BLaER1 (cell line): ENCODE measurements at regions not wholly inside any gene's neighbourhood (a gene's known extent, or its start where the extent isn't known, plus 50 kb on each side); places are given as distances from the start of the nearest gene placed in this dataset.
"Not testable (repeated sequence)": the region's sequence is repeated elsewhere in the genome, so short reads cannot be mapped to it uniquely, and the experiment has no call there.

Source experiments
- H3K27ac ChIP-seq: shearing (Covaris generic); formaldehyde crosslinking; 2 replicates; pipeline ENCODE4 v1.8.1; 2022
- H3K27me3 ChIP-seq: shearing (Covaris generic); formaldehyde crosslinking; 2 replicates; pipeline ENCODE4 v1.8.1; 2022
- H3K36me3 ChIP-seq: shearing (Covaris generic); formaldehyde crosslinking; 2 replicates; pipeline ENCODE4 v1.8.1; 2022
- H3K4me1 ChIP-seq: shearing (Covaris generic); formaldehyde crosslinking; 2 replicates; pipeline ENCODE4 v1.8.1; 2022
- H3K4me2 ChIP-seq: shearing (Covaris generic); formaldehyde crosslinking; 2 replicates; pipeline ENCODE4 v1.8.1; 2022
- H3K4me3 ChIP-seq: shearing (Covaris generic); formaldehyde crosslinking; 2 replicates; pipeline ENCODE4 v1.8.1; 2022
- H3K9ac ChIP-seq: shearing (Covaris generic); formaldehyde crosslinking; 2 replicates; pipeline ENCODE4 v1.8.1; 2022
- H3K9me3 ChIP-seq: shearing (Covaris generic); formaldehyde crosslinking; 2 replicates; pipeline ENCODE4 v1.8.1; 2022
- H4K20me1 ChIP-seq: shearing (Covaris generic); formaldehyde crosslinking; 2 replicates; pipeline ENCODE4 v1.8.1; 2022
- Cebpa-rat ChIP-seq: shearing (Covaris generic); IDR thresholded peaks from 2 replicates; pipeline ENCODE4 v1.8.1; 2022

DNA sequence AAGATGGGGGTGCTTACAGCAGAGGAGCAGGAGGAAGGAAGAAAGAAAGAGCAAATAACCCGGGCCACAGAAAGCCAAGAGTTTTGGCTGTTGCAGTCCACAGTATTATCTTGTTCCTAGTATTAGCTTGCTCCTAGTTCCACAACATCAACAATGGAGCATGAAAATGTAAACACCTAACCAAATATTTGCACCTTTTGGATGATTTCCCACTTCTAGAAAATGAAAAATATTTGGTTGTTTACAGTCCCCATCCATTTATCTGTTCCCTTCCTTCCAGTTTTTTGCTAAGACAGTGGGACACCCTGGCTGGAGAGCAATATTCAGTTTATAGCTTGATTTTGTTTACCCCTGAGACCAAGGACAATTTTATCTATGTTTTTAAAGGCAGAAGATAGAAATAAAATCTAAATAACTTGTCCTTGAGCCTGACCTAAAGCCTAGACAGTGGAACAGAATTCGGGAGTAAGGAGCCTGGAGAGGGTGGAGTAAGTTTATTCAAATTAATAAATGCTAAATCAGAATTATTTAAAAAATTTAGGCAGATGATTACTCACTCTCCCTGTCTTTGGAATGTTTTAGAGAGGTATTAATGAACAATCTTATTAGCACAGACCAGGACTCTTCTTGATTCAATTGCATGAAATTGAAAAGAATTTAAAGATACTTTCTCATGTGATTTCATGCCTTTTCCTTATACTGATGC, 51.6 kb downstream of the RESF1 start:
- no peak overlapping the region for H3K4me3 ChIP-seq
- peaks cover 17% of the 10 kb centered on the region for H3K4me1 ChIP-seq
- no peaks in the 10 kb centered on the region for H3K36me3 ChIP-seq
- TF ChIP-seq Cebpa-rat = no peak
- H4K20me1 ChIP-seq = no peaks in the 10 kb centered on the region
- H3K4me2 ChIP-seq = no peak overlapping the region
- H3K27me3 ChIP-seq = no peaks in the 10 kb centered on the region
- H3K27ac ChIP-seq = no peak overlapping the region
- no peak overlapping the region for H3K9ac ChIP-seq
- no peaks in the 10 kb centered on the region for H3K9me3 ChIP-seq

DNA sequence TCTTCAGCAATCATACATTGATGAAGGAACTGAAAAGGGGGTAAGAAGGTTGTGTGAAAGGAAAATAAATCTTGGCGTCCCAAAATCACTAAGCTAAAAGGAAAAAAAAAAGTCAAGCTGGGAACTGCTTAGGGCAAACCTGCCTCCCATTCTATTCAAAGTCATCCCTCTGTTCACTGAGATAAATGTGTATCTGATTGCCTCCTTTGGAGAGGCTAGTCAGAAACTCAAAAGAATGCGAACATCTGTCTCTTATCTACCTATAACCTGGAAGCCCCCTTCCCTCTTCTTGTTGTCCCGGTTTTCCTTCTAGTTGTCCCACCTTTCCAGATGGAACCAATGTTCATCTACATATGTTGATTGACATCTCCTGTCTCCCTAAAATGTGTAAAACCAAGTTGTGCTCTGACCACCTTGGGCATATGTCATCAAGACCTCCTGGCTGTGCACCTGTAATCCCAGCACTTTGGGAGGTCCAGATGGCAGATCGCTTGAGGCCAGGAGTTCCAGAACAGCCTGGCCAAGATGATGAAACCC, 53.1 kb downstream of the RESF1 start:
- no peak for TF ChIP-seq Cebpa-rat
- Histone ChIP-seq H3K9me3 (no peaks in the 10 kb centered on the region), H3K36me3 (no peaks in the 10 kb centered on the region), H3K4me3 (no peak overlapping the region), H3K27ac (no peak overlapping the region), H3K4me2 (no peak overlapping the region), H3K9ac (no peak overlapping the region), H4K20me1 (no peaks in the 10 kb centered on the region), H3K4me1 (peaks cover 20% of the 10 kb centered on the region), H3K27me3 (no peaks in the 10 kb centered on the region)

DNA sequence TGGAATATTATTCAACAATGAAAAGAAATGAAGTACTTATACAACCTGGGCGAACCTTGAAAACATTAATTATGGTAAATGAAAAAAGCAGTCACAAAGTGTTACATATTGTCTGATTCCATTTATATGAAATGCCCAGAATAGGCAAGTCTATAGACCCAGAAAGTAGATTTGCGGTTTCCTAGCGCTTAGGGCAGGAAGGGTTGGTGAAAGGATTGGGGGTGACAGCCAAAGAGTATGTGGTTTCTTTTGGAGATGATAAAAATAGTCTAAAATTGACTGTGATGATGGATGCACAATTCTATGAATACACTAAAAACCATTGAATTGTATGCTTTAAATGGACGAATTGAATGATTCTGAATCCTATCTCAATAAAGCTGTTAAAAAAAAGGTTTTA, 55.8 kb downstream of the RESF1 start:
- Histone ChIP-seq H3K9ac (no peak overlapping the region), H3K4me1 (peaks cover 20% of the 10 kb centered on the region), H3K4me3 (no peak overlapping the region), H3K27ac (no peak overlapping the region), H3K27me3 (no peaks in the 10 kb centered on the region), H3K9me3 (no peaks in the 10 kb centered on the region), H3K36me3 (no peaks in the 10 kb centered on the region), H3K4me2 (peak overlapping the region; percentile 43), H4K20me1 (no peaks in the 10 kb centered on the region)
- TF ChIP-seq Cebpa-rat = no peak

DNA sequence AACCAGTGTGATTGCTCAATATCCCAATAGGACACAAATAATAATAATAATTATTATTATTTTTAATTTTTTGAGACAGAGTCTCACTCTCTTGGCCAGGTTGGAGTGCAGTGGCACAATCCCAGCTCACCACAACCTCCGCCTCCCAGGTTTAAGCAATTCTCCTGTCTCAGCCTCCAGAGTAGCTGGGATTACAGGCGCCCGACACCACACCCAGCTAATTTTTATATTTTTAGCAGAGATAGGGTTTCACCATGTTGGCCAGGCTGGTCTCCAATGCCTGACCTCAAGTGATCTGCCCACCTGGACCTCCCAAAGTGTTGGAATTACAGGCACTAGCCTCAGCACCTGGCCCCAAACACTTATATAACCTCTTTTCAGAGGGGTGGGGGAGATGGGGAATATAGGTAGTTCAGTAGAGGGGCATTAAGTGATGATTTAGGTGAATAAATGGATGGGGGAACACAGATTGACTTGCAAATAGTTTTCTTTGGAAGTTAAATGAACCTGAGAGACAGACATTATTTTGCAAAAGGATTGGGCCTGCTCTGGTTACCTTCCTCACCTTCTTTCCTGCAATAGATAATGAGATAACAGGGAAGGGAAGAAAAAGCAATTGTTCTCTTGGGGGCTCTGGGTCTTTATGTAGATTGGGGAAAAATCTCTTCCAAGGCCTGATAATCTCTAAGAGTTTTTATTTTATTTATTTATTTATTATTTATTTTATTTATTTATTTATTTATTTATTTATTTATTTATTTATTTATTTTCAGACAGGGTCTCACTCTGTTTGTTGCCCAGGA, 57.7 kb downstream of the RESF1 start:
- H3K4me2 ChIP-seq = no peak overlapping the region
- no peak overlapping the region for H3K27ac ChIP-seq
- H3K9me3 ChIP-seq = no peaks in the 10 kb centered on the region
- H3K4me1 ChIP-seq = peaks cover 20% of the 10 kb centered on the region
- no peaks in the 10 kb centered on the region for H4K20me1 ChIP-seq
- H3K9ac ChIP-seq = no peak overlapping the region
- H3K36me3 ChIP-seq = no peaks in the 10 kb centered on the region
- H3K4me3 ChIP-seq = no peak overlapping the region
- no peaks in the 10 kb centered on the region for H3K27me3 ChIP-seq
- no peak for TF ChIP-seq Cebpa-rat

DNA sequence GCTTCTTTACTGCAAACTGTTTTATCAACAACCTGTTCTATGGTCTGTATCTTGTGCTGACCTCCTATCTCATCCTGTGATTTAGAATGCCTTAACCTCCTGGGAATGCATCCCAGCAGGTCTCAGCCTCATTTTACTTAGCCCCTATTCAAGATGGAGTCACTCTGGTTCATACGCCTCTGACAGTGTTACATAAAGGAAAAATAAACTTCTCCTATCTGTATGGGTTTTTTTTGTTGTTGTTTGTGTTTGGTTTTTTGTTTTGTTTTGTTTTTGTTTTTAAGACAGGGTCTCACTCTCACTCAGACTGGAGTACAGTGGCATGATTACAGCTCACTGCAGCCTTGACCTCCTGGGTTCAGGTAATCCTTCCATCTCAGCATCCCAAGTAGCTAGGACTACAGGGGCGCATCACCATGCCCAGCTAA, 62.1 kb downstream of the RESF1 start:
- TF ChIP-seq Cebpa-rat = no peak
- Histone ChIP-seq H3K36me3 (no peaks in the 10 kb centered on the region), H3K4me3 (no peak overlapping the region), H3K9ac (no peak overlapping the region), H4K20me1 (no peaks in the 10 kb centered on the region), H3K4me1 (no peaks in the 10 kb centered on the region), H3K27me3 (no peaks in the 10 kb centered on the region), H3K4me2 (no peak overlapping the region), H3K9me3 (no peaks in the 10 kb centered on the region), H3K27ac (no peak overlapping the region)

DNA sequence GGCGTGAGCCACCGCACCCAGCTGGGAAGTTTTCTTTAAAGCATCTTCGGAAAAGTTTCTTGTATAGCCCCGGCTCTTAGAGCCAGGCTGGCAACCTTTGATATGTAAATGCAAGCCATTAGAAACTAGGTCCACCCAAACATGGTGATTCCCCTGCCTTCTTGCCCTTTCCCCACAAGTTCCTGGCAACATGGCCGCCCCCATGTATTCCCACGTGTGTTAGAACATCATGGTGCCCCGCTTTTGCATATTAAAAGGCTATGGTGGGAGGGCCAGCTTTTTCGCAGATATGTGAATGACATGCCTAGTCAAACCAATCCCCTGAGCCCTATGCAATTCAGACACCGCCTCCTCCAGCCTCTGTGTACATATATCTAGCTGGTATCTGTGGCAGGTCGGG, 63.2 kb downstream of the RESF1 start:
- not testable (repeated sequence) for H3K9me3 ChIP-seq, H3K4me3 ChIP-seq, H4K20me1 ChIP-seq, H3K27ac ChIP-seq, H3K4me1 ChIP-seq, H3K27me3 ChIP-seq, H3K9ac ChIP-seq, H3K4me2 ChIP-seq, H3K36me3 ChIP-seq

DNA sequence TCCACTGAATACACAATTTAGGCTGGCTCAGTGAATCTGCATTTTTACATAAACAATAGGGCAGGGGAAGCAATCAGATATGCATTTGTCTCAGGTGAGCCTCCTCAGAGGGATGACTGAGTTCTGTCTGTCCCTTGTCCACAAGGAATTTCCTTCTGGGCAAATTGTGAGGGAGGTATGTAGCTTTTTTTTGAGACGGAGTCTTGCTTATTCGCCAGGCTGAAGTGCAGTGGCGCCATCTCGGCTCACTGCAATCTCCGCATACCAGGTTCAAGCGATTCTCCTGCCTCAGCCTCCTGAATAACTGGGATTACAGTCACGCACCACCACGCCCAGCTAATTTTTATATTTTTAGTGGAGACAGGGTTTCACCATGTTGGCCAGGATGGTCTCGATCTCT, 64.6 kb downstream of the RESF1 start:
- H3K9me3 ChIP-seq, H3K27ac ChIP-seq, H4K20me1 ChIP-seq, H3K4me1 ChIP-seq, H3K4me3 ChIP-seq, H3K36me3 ChIP-seq, H3K27me3 ChIP-seq, H3K9ac ChIP-seq, H3K4me2 ChIP-seq: not testable (repeated sequence)

DNA sequence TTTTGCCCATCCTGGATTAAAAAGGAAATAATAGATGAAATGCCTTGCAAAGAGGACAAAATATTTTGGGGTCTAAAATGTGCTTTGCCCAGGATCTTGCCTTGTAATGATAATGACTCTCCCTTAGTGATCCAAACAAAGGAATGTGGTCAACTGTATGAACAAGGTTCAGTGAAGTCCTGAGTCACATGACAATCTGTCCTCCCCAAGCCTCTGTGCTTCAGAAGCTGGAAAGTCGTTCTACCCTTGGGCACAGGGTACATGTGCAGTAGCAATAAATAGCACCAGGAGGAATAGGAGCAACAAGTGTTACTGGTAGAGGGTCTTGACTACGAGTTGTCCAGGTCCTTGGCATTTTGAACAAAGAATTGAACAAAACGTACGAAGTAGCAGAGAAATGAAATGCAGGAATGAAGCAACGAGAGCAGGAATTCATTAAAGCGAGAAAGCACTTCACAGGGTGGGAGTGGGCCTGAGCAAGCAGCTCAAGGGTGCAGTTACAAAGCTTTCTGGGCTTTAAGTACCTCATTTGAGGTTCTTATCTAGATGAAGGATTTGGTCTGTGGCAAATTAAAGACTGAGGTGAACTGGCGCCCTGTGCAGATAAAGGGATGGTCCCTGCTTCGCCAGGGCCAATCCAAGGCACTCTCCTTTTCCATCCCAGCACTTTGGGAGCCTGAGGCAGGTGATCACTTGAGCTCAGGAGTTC, 65.8 kb downstream of the RESF1 start:
- Histone ChIP-seq H3K4me3 (no peak overlapping the region), H3K9me3 (no peaks in the 10 kb centered on the region), H4K20me1 (no peaks in the 10 kb centered on the region), H3K27me3 (no peaks in the 10 kb centered on the region), H3K9ac (no peak overlapping the region), H3K27ac (no peak overlapping the region), H3K4me1 (no peaks in the 10 kb centered on the region), H3K36me3 (no peaks in the 10 kb centered on the region), H3K4me2 (no peak overlapping the region)
- no peak for TF ChIP-seq Cebpa-rat

DNA sequence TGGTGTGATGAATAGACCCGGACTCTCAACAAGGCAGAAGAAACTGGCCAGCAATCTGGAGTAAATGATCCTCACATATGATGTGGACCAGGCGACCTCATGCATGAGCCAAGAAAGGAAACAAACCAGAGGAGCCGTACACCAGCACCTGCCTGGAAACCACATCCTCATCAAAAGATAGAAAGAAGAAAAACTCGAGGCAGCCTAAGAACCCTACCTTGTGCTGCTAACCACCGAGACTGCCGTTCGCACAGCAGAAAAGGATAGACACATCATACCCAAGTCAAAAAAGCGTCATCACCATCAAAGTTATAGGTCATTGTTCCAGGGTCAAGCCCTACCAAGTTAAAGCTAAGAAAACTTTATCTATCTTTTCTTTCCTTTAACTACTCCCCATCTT, 66.7 kb downstream of the RESF1 start:
- no peak overlapping the region for H3K4me2 ChIP-seq

More for the DNA sequence above, 66.7 kb downstream of the RESF1 start:
- no peak overlapping the region for H3K4me3 ChIP-seq
- no peaks in the 10 kb centered on the region for H3K9me3 ChIP-seq
- no peaks in the 10 kb centered on the region for H3K27me3 ChIP-seq
- H3K4me1 ChIP-seq = no peaks in the 10 kb centered on the region
- no peak overlapping the region for H3K9ac ChIP-seq
- TF ChIP-seq Cebpa-rat = no peak
- no peak overlapping the region for H3K27ac ChIP-seq
- H3K36me3 ChIP-seq = no peaks in the 10 kb centered on the region
- H4K20me1 ChIP-seq = no peaks in the 10 kb centered on the region
